HG02610 (cell line): ENCODE measurements at regions not wholly inside any gene's neighbourhood (a gene's known extent, or its start where the extent isn't known, plus 50 kb on each side); places are given as distances from the start of the nearest gene placed in this dataset.
"Not testable (repeated sequence)": the region's sequence is repeated elsewhere in the genome, so short reads cannot be mapped to it uniquely, and the experiment has no call there.

Source experiments
- ATAC-seq: cut with Tn5 transposase; IDR thresholded peaks from one replicate; pipeline ENCODE4 v1.9.1; 2021; ENCODE audit warnings: mild to moderate bottlenecking, moderate library complexity; ENCODE audit not compliant: unreplicated experiment

GRCh38 chr15:59835776-59836175 is 146.7 kb upstream of the BNIP2 start:
- no peak for ATAC-seq

- no peak for ATAC-seq
Measured at GRCh38 chr15:59834528-59834927, 145.4 kb upstream of the BNIP2 start.

- no peak for ATAC-seq
Measured at GRCh38 chr15:59833366-59833765, 144.2 kb upstream of the BNIP2 start.

GRCh38 chr15:59830873-59831272 is 141.8 kb upstream of the BNIP2 start:
- ATAC-seq: no peak

GRCh38 chr15:59830098-59830497 is 141.0 kb upstream of the BNIP2 start:
- ATAC-seq: no peak

GRCh38 chr15:59828861-59829260 is 139.7 kb upstream of the BNIP2 start:
- ATAC-seq: no peak

- no peak for ATAC-seq
Measured at GRCh38 chr15:59828263-59828662, 139.1 kb upstream of the BNIP2 start.

GRCh38 chr15:59825901-59826300 is 136.8 kb upstream of the BNIP2 start:
- no peak for ATAC-seq

- ATAC-seq: no peak
Measured at GRCh38 chr15:59821286-59821685, 132.2 kb upstream of the BNIP2 start.

GRCh38 chr15:59819092-59819491 is 130.0 kb upstream of the BNIP2 start:
- ATAC-seq: no peak

GRCh38 chr15:59818336-59818735 is 129.2 kb upstream of the BNIP2 start:
- ATAC-seq: no peak

- no peak for ATAC-seq
Measured at GRCh38 chr15:59817834-59818233, 128.7 kb upstream of the BNIP2 start.

- no peak for ATAC-seq
Measured at GRCh38 chr15:59817053-59817452, 127.9 kb upstream of the BNIP2 start.

- no peak for ATAC-seq
Measured at GRCh38 chr15:59814409-59814808, 125.3 kb upstream of the BNIP2 start.

GRCh38 chr15:59812889-59813288 is 123.8 kb upstream of the BNIP2 start:
- ATAC-seq: no peak

GRCh38 chr15:59812250-59812870 is 123.2 kb upstream of the BNIP2 start:
- no peak for ATAC-seq

GRCh38 chr15:59803293-59803966 is 114.3 kb upstream of the BNIP2 start:
- ATAC-seq: not testable (repeated sequence)

- ATAC-seq: no peak
Measured at GRCh38 chr15:59801649-59802048, 112.5 kb upstream of the BNIP2 start.

- ATAC-seq: no peak
Measured at GRCh38 chr15:59798605-59798917, 109.4 kb upstream of the BNIP2 start.

GRCh38 chr15:59797756-59798604 is 108.9 kb upstream of the BNIP2 start:
- ATAC-seq: no peak

- ATAC-seq: no peak
Measured at GRCh38 chr15:59794229-59794886, 105.2 kb upstream of the BNIP2 start.

- no peak for ATAC-seq
Measured at GRCh38 chr15:59792359-59792758, 103.2 kb upstream of the BNIP2 start.
